ENCODE measurements at regions not wholly inside any gene's neighbourhood (a gene's known extent, or its start where the extent isn't known, plus 50 kb on each side); places are given as distances from the start of the nearest gene placed in this dataset.

GRCh38 chr1:47554901-47555300 is 117.1 kb downstream of the FOXD2 start:
- H3K9ac ChIP-seq (ENCODE audit: low read depth, low read length) = no peak overlapping the region
- no peak overlapping the region for H3K4me3 ChIP-seq (ENCODE audit: low read depth, low read length)
- no peak overlapping the region for H3K27ac ChIP-seq (ENCODE audit: low read depth, low read length)
- H3K9me3 ChIP-seq (ENCODE audit: control insufficient read depth, insufficient read depth, low read length) = no peaks in the 10 kb centered on the region
- 0 out of 2 replicates have a peak, but pooled peaks cover 4% of the 10 kb centered on the region for H3K27me3 ChIP-seq (ENCODE audit: control insufficient read depth, insufficient read depth, low read length)
- H3K4me1 ChIP-seq (ENCODE audit: control insufficient read depth, insufficient read depth, low read length) = peaks cover 11% of the 10 kb centered on the region
- H3K36me3 ChIP-seq (ENCODE audit: control insufficient read depth, insufficient read depth, low read length) = no peaks in the 10 kb centered on the region

- Histone ChIP-seq H3K9me3 (ENCODE audit: control insufficient read depth, insufficient read depth, low read length) (no peaks in the 10 kb centered on the region), H3K4me1 (ENCODE audit: control insufficient read depth, insufficient read depth, low read length) (peaks cover 11% of the 10 kb centered on the region)
These were observed 117.5 kb downstream of the FOXD2 start for GRCh38 chr1:47555306-47555705.

GRCh38 chr1:47555841-47556560 is 118.2 kb downstream of the FOXD2 start:
- no peak overlapping the region for H3K9ac ChIP-seq (ENCODE audit: low read depth, low read length)
- H3K27ac ChIP-seq (ENCODE audit: low read depth, low read length) = no peak overlapping the region
- H3K4me3 ChIP-seq (ENCODE audit: low read depth, low read length) = no peak overlapping the region
- no peaks in the 10 kb centered on the region for H3K36me3 ChIP-seq (ENCODE audit: control insufficient read depth, insufficient read depth, low read length)
- H3K27me3 ChIP-seq (ENCODE audit: control insufficient read depth, insufficient read depth, low read length) = 0 out of 2 replicates have a peak, but pooled peaks cover 4% of the 10 kb centered on the region
- peaks cover 11% of the 10 kb centered on the region for H3K4me1 ChIP-seq (ENCODE audit: control insufficient read depth, insufficient read depth, low read length)
- no peaks in the 10 kb centered on the region for H3K9me3 ChIP-seq (ENCODE audit: control insufficient read depth, insufficient read depth, low read length)

More at GRCh38 chr1:47555306-47555705, 117.5 kb downstream of the FOXD2 start:
- H3K9ac ChIP-seq (ENCODE audit: low read depth, low read length) = no peak overlapping the region
- H3K4me3 ChIP-seq (ENCODE audit: low read depth, low read length) = no peak overlapping the region
- H3K36me3 ChIP-seq (ENCODE audit: control insufficient read depth, insufficient read depth, low read length) = no peaks in the 10 kb centered on the region
- no peak overlapping the region for H3K27ac ChIP-seq (ENCODE audit: low read depth, low read length)
- H3K27me3 ChIP-seq (ENCODE audit: control insufficient read depth, insufficient read depth, low read length) = 0 out of 2 replicates have a peak, but pooled peaks cover 4% of the 10 kb centered on the region

DNA sequence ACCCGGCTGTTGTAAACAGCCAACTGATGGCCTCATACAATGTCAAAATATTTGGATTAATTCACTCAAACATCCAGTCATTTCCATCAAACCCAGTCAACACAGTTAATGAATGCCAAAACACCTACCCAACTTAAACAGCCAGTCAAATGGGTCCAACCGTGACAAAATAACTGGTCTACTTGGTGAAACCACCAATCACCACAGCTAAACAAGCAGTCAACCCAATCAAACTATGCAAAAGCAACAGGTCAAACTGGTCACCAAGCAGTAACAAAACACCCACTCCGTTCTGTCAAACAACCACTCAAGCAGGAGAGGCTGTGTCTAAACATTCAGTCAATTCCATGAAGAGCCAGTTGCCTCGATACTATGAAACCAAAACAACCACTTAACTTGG is 119.2 kb downstream of the FOXD2 start:
- Histone ChIP-seq H3K9ac (ENCODE audit: low read depth, low read length) (no peak overlapping the region), H3K4me3 (ENCODE audit: low read depth, low read length) (no peak overlapping the region), H3K36me3 (ENCODE audit: control insufficient read depth, insufficient read depth, low read length) (no peaks in the 10 kb centered on the region), H3K27ac (ENCODE audit: low read depth, low read length) (no peak overlapping the region), H3K27me3 (ENCODE audit: control insufficient read depth, insufficient read depth, low read length) (0 out of 2 replicates have a peak, but pooled peaks cover 4% of the 10 kb centered on the region), H3K9me3 (ENCODE audit: control insufficient read depth, insufficient read depth, low read length) (no peaks in the 10 kb centered on the region), H3K4me1 (ENCODE audit: control insufficient read depth, insufficient read depth, low read length) (peaks cover 16% of the 10 kb centered on the region)

GRCh38 chr1:47558601-47559593 is 121.1 kb downstream of the FOXD2 start:
- H3K36me3 ChIP-seq (ENCODE audit: control insufficient read depth, insufficient read depth, low read length) = no peaks in the 10 kb centered on the region
- H3K27ac ChIP-seq (ENCODE audit: low read depth, low read length) = no peak overlapping the region
- H3K9me3 ChIP-seq (ENCODE audit: control insufficient read depth, insufficient read depth, low read length) = no peaks in the 10 kb centered on the region
- H3K27me3 ChIP-seq (ENCODE audit: control insufficient read depth, insufficient read depth, low read length) = 0 out of 2 replicates have a peak, but pooled peaks cover 4% of the 10 kb centered on the region
- no peak overlapping the region for H3K9ac ChIP-seq (ENCODE audit: low read depth, low read length)
- peaks cover 21% of the 10 kb centered on the region for H3K4me1 ChIP-seq (ENCODE audit: control insufficient read depth, insufficient read depth, low read length)
- no peak overlapping the region for H3K4me3 ChIP-seq (ENCODE audit: low read depth, low read length)

- H3K9me3 ChIP-seq (ENCODE audit: control insufficient read depth, insufficient read depth, low read length) = no peaks in the 10 kb centered on the region
- H3K4me1 ChIP-seq (ENCODE audit: control insufficient read depth, insufficient read depth, low read length) = peaks cover 33% of the 10 kb centered on the region
- no peak overlapping the region for H3K9ac ChIP-seq (ENCODE audit: low read depth, low read length)
- H3K27me3 ChIP-seq (ENCODE audit: control insufficient read depth, insufficient read depth, low read length) = 0 out of 2 replicates have a peak, but pooled peaks cover 4% of the 10 kb centered on the region
- no peak overlapping the region for H3K4me3 ChIP-seq (ENCODE audit: low read depth, low read length)
- H3K36me3 ChIP-seq (ENCODE audit: control insufficient read depth, insufficient read depth, low read length) = no peaks in the 10 kb centered on the region
- H3K27ac ChIP-seq (ENCODE audit: low read depth, low read length) = no peak overlapping the region
These were observed 122.3 kb downstream of the FOXD2 start for GRCh38 chr1:47559944-47560695.

GRCh38 chr1:47561523-47562007 is 123.7 kb downstream of the FOXD2 start:
- H3K4me3 ChIP-seq (ENCODE audit: low read depth, low read length) = no peak overlapping the region
- H3K27me3 ChIP-seq (ENCODE audit: control insufficient read depth, insufficient read depth, low read length) = no peaks in the 10 kb centered on the region
- H3K27ac ChIP-seq (ENCODE audit: low read depth, low read length) = peak overlapping the region; percentile 27
- no peaks in the 10 kb centered on the region for H3K9me3 ChIP-seq (ENCODE audit: control insufficient read depth, insufficient read depth, low read length)
- H3K9ac ChIP-seq (ENCODE audit: low read depth, low read length) = no peak overlapping the region
- peaks cover 26% of the 10 kb centered on the region for H3K4me1 ChIP-seq (ENCODE audit: control insufficient read depth, insufficient read depth, low read length)
- H3K36me3 ChIP-seq (ENCODE audit: control insufficient read depth, insufficient read depth, low read length) = no peaks in the 10 kb centered on the region

GRCh38 chr1:47562147-47562546 is 124.3 kb downstream of the FOXD2 start:
- Histone ChIP-seq H3K9me3 (ENCODE audit: control insufficient read depth, insufficient read depth, low read length) (no peaks in the 10 kb centered on the region), H3K27me3 (ENCODE audit: control insufficient read depth, insufficient read depth, low read length) (no peaks in the 10 kb centered on the region), H3K4me1 (ENCODE audit: control insufficient read depth, insufficient read depth, low read length) (peaks cover 26% of the 10 kb centered on the region), H3K9ac (ENCODE audit: low read depth, low read length) (no peak overlapping the region), H3K36me3 (ENCODE audit: control insufficient read depth, insufficient read depth, low read length) (no peaks in the 10 kb centered on the region), H3K4me3 (ENCODE audit: low read depth, low read length) (no peak overlapping the region), H3K27ac (ENCODE audit: low read depth, low read length) (no peak overlapping the region)

- Histone ChIP-seq H3K9ac (ENCODE audit: low read depth, low read length) (no peak overlapping the region), H3K9me3 (ENCODE audit: control insufficient read depth, insufficient read depth, low read length) (no peaks in the 10 kb centered on the region), H3K4me3 (ENCODE audit: low read depth, low read length) (no peak overlapping the region), H3K4me1 (ENCODE audit: control insufficient read depth, insufficient read depth, low read length) (peaks cover 26% of the 10 kb centered on the region), H3K36me3 (ENCODE audit: control insufficient read depth, insufficient read depth, low read length) (no peaks in the 10 kb centered on the region), H3K27ac (ENCODE audit: low read depth, low read length) (no peak overlapping the region), H3K27me3 (ENCODE audit: control insufficient read depth, insufficient read depth, low read length) (no peaks in the 10 kb centered on the region)
These were observed 125.0 kb downstream of the FOXD2 start for GRCh38 chr1:47562799-47563198.

DNA sequence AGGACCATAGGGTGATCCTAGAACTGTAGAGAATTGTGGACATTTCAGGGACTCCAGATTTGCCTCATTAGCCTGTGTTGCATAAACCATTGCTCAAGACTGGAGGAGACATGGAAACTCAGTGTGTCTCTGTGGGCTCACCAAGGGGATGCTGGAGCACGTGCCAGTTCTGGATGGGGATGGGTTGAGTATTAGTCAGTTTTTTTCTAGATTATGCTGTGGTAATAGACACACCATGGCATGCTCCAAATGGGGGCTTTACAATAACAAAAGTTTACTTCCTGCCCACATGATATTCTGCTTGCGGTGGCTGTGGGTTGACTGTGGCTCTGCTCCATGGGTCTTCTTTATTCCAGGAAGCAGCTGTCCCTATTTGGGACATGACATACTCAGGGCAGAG is 125.4 kb downstream of the FOXD2 start:
- H3K9me3 ChIP-seq (ENCODE audit: control insufficient read depth, insufficient read depth, low read length) = no peaks in the 10 kb centered on the region
- no peak overlapping the region for H3K9ac ChIP-seq (ENCODE audit: low read depth, low read length)
- H3K27me3 ChIP-seq (ENCODE audit: control insufficient read depth, insufficient read depth, low read length) = no peaks in the 10 kb centered on the region
- peaks cover 26% of the 10 kb centered on the region for H3K4me1 ChIP-seq (ENCODE audit: control insufficient read depth, insufficient read depth, low read length)
- no peak overlapping the region for H3K4me3 ChIP-seq (ENCODE audit: low read depth, low read length)
- H3K27ac ChIP-seq (ENCODE audit: low read depth, low read length) = no peak overlapping the region
- no peaks in the 10 kb centered on the region for H3K36me3 ChIP-seq (ENCODE audit: control insufficient read depth, insufficient read depth, low read length)

All from HUES48 (cell line).